ENCODE measurements at regions not wholly inside any gene's neighbourhood (a gene's known extent, or its start where the extent isn't known, plus 50 kb on each side); places are given as distances from the start of the nearest gene placed in this dataset.

DNA sequence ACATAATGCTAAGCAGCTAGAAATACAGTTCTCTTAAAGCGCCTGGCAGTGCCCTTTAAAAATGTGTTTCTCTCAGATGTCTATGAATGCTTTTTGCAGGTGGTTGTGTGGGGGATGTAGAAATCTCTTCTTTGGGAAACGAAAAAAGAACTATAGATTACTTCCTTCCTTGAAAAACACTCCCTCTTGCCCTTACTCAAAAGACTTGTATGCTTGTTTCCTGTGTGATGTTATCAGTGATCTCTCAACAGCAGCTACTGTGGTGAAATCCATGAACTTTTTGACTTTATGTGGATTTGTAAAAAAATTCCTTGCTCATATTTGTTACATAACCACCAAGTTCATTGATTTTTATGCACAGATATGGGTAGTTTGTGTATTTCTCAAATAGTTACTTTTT, 916.5 kb downstream of the QKI start:
- no peak overlapping the region for H3K4me3 ChIP-seq (ENCODE audit: low read length in 2 of 2)
- no peak overlapping the region for H3K9ac ChIP-seq (ENCODE audit: low read length in 2 of 2)
- no peaks in the 10 kb centered on the region for H3K27me3 ChIP-seq (ENCODE audit: control insufficient read depth in 1 of 2, insufficient read depth in 2 of 2, low read length in 2 of 2)
- no peaks in the 10 kb centered on the region for H3K4me1 ChIP-seq (ENCODE audit: control insufficient read depth, insufficient read depth, low read length)
- H3K36me3 ChIP-seq (ENCODE audit: control insufficient read depth in 2 of 2, insufficient read depth in 2 of 2, low read length in 2 of 2) = no peaks in the 10 kb centered on the region
- no peak overlapping the region for H3K27ac ChIP-seq (ENCODE audit: low read length)
- no peaks in the 10 kb centered on the region for H3K9me3 ChIP-seq (ENCODE audit: control insufficient read depth in 2 of 2, low read length in 2 of 2)

DNA sequence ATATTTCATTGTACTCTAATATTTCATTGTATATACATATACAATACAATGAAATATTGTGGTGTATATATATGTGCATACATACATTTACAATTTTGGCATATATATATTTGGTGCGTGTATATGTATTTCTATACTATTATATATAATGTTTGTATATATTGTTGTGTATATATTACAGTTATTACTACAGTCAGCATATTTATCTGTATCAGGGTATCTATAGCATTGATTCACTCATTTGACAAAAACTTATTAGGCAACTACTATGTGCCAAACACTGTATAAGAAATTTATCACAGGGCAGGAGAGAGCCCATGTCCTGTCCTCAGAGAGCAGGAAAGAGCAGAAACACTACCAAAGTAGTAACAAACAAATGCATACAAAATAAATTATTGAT, 910.6 kb downstream of the QKI start:
- Histone ChIP-seq H3K9ac (ENCODE audit: low read length in 2 of 2) (no peak overlapping the region), H3K36me3 (ENCODE audit: control insufficient read depth in 2 of 2, insufficient read depth in 2 of 2, low read length in 2 of 2) (no peaks in the 10 kb centered on the region), H3K4me3 (ENCODE audit: low read length in 2 of 2) (no peak overlapping the region), H3K4me1 (ENCODE audit: control insufficient read depth, insufficient read depth, low read length) (no peaks in the 10 kb centered on the region), H3K27ac (ENCODE audit: low read length) (no peak overlapping the region), H3K27me3 (ENCODE audit: control insufficient read depth in 1 of 2, insufficient read depth in 2 of 2, low read length in 2 of 2) (no peaks in the 10 kb centered on the region), H3K9me3 (ENCODE audit: control insufficient read depth in 2 of 2, low read length in 2 of 2) (no peaks in the 10 kb centered on the region)

- Histone ChIP-seq H3K4me1 (ENCODE audit: control insufficient read depth, insufficient read depth, low read length) (no peaks in the 10 kb centered on the region), H3K27me3 (ENCODE audit: control insufficient read depth in 1 of 2, insufficient read depth in 2 of 2, low read length in 2 of 2) (no peaks in the 10 kb centered on the region), H3K9ac (ENCODE audit: low read length in 2 of 2) (no peak overlapping the region), H3K4me3 (ENCODE audit: low read length in 2 of 2) (no peak overlapping the region), H3K27ac (ENCODE audit: low read length) (no peak overlapping the region), H3K9me3 (ENCODE audit: control insufficient read depth in 2 of 2, low read length in 2 of 2) (no peaks in the 10 kb centered on the region), H3K36me3 (ENCODE audit: control insufficient read depth in 2 of 2, insufficient read depth in 2 of 2, low read length in 2 of 2) (no peaks in the 10 kb centered on the region)
These were observed 908.0 kb downstream of the QKI start for GRCh38 chr6:164322533-164322932.

GRCh38 chr6:164321297-164321696, 906.8 kb downstream of the QKI start:
- Histone ChIP-seq H3K27me3 (ENCODE audit: control insufficient read depth in 1 of 2, insufficient read depth in 2 of 2, low read length in 2 of 2) (no peaks in the 10 kb centered on the region), H3K27ac (ENCODE audit: low read length) (no peak overlapping the region), H3K36me3 (ENCODE audit: control insufficient read depth in 2 of 2, insufficient read depth in 2 of 2, low read length in 2 of 2) (no peaks in the 10 kb centered on the region), H3K9me3 (ENCODE audit: control insufficient read depth in 2 of 2, low read length in 2 of 2) (no peaks in the 10 kb centered on the region), H3K4me1 (ENCODE audit: control insufficient read depth, insufficient read depth, low read length) (no peaks in the 10 kb centered on the region), H3K4me3 (ENCODE audit: low read length in 2 of 2) (no peak overlapping the region), H3K9ac (ENCODE audit: low read length in 2 of 2) (no peak overlapping the region)

DNA sequence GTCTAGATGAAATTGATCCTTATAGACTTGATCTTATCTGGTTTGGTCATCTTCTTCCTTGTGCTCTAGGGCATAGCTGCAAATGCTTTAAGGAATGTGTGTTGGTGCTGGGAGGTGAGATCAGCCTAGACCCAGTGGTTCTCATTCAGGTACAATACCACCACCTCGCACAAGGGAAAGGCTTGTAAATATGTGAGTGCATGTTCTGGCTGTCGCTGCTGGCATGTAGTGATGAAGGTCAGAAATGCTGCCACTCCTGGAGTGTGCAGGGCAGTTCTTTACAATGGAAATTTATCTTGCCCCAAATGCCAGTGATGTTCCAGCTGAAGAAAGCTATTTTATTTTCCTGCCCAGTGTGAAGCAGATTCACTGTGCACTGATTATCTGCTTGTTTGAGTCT, 900.9 kb downstream of the QKI start:
- H3K9ac ChIP-seq (ENCODE audit: low read length in 2 of 2) = no peak overlapping the region
- H3K4me3 ChIP-seq (ENCODE audit: low read length in 2 of 2) = no peak overlapping the region
- no peaks in the 10 kb centered on the region for H3K36me3 ChIP-seq (ENCODE audit: control insufficient read depth in 2 of 2, insufficient read depth in 2 of 2, low read length in 2 of 2)
- no peaks in the 10 kb centered on the region for H3K4me1 ChIP-seq (ENCODE audit: control insufficient read depth, insufficient read depth, low read length)
- no peaks in the 10 kb centered on the region for H3K9me3 ChIP-seq (ENCODE audit: control insufficient read depth in 2 of 2, low read length in 2 of 2)
- no peak overlapping the region for H3K27ac ChIP-seq (ENCODE audit: low read length)
- no peaks in the 10 kb centered on the region for H3K27me3 ChIP-seq (ENCODE audit: control insufficient read depth in 1 of 2, insufficient read depth in 2 of 2, low read length in 2 of 2)

DNA sequence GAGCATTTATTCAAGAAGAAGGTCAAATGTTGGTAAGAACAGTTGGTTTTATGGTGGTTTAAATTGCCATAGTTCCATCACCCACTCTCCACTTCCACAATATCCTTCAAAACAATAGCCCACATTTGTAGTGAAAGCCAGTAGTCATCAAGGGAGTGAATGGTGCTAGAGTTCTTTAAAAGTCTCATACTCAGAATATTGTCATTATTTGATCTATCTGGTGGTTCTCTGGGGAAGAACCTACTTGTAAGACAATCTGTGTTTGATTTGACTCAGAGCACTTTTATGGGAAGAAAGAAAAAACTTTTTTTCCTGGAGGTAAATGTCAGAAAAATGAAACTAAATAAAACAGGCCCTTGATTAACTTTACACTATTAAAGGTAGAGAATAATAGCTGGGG, 893.8 kb downstream of the QKI start:
- Histone ChIP-seq H3K27ac (ENCODE audit: low read length) (no peak overlapping the region), H3K9ac (ENCODE audit: low read length in 2 of 2) (no peak overlapping the region), H3K4me3 (ENCODE audit: low read length in 2 of 2) (no peak overlapping the region), H3K4me1 (ENCODE audit: control insufficient read depth, insufficient read depth, low read length) (no peaks in the 10 kb centered on the region), H3K27me3 (ENCODE audit: control insufficient read depth in 1 of 2, insufficient read depth in 2 of 2, low read length in 2 of 2) (no peaks in the 10 kb centered on the region), H3K9me3 (ENCODE audit: control insufficient read depth in 2 of 2, low read length in 2 of 2) (no peaks in the 10 kb centered on the region), H3K36me3 (ENCODE audit: control insufficient read depth in 2 of 2, insufficient read depth in 2 of 2, low read length in 2 of 2) (no peaks in the 10 kb centered on the region)

- H3K36me3 ChIP-seq (ENCODE audit: control insufficient read depth in 2 of 2, insufficient read depth in 2 of 2, low read length in 2 of 2) = no peaks in the 10 kb centered on the region
These were observed 888.8 kb downstream of the QKI start for GRCh38 chr6:164303102-164303964.

DNA sequence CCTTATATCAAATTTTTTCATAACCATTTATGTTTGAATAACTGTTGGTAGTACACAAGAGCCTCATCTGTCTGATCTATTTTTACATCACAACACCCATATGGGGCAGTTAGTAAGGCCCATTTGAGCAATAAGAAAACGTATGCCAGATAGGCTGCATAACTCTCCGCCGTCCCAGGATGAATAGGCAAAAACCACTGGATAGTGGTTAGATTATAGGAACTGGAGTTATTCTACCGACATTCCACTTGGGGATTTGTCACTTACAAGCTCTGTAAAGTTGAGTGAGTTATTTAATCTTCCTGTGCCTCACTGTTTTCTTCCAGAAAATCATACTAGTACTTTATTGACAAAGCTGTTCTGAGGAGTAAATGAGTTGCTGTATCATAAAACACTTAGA, 881.9 kb downstream of the QKI start:
- no peak overlapping the region for H3K27ac ChIP-seq (ENCODE audit: low read length)
- no peak overlapping the region for H3K9ac ChIP-seq (ENCODE audit: low read length in 2 of 2)
- H3K36me3 ChIP-seq (ENCODE audit: control insufficient read depth in 2 of 2, insufficient read depth in 2 of 2, low read length in 2 of 2) = no peaks in the 10 kb centered on the region
- no peak overlapping the region for H3K4me3 ChIP-seq (ENCODE audit: low read length in 2 of 2)
- H3K4me1 ChIP-seq (ENCODE audit: control insufficient read depth, insufficient read depth, low read length) = no peaks in the 10 kb centered on the region
- peaks cover 3 to 4% of the 10 kb centered on the region in 2 donors for H3K9me3 ChIP-seq (ENCODE audit: control insufficient read depth in 2 of 2, low read length in 2 of 2)
- no peaks in the 10 kb centered on the region for H3K27me3 ChIP-seq (ENCODE audit: control insufficient read depth in 1 of 2, insufficient read depth in 2 of 2, low read length in 2 of 2)

More at GRCh38 chr6:164303102-164303964, 888.8 kb downstream of the QKI start:
- no peak overlapping the region for H3K27ac ChIP-seq (ENCODE audit: low read length)
- no peak overlapping the region for H3K4me3 ChIP-seq (ENCODE audit: low read length in 2 of 2)
- no peaks in the 10 kb centered on the region for H3K9me3 ChIP-seq (ENCODE audit: control insufficient read depth in 2 of 2, low read length in 2 of 2)
- H3K4me1 ChIP-seq (ENCODE audit: control insufficient read depth, insufficient read depth, low read length) = no peaks in the 10 kb centered on the region
- H3K27me3 ChIP-seq (ENCODE audit: control insufficient read depth in 1 of 2, insufficient read depth in 2 of 2, low read length in 2 of 2) = no peaks in the 10 kb centered on the region
- no peak overlapping the region for H3K9ac ChIP-seq (ENCODE audit: low read length in 2 of 2)

DNA sequence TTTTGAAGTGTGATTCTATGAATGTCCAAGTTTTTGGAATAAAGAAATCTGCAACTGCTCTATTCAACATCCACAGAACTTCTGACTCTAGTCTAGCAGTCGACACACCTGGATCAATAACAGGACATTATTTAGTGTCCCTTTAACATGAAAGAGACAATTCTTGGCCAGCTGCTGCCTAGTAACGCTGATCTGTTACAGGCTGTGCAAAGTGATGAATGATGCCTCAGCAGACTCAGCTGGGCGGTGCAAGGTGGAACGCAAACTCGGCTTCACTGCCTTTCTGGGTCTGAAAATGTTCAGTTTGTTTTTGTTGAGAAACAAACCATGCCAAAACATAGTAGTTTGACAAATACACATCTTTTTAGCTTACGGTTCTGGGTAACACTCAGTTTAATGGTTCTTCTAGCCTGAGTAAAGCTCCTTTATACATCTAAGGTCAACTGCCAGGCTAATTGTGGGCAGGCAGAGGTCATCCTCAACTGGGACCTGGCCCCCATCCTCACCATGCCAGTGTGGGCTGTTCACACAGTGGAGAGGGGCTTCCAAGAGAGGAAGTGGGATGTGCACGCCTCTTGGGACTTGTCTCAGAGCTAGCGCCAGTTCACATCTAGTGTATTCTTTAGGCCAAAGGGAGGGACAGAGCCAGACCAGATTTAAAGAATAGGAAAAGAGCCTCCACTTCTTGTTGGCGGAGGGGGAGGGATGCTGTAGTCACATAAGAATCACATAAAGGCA, 879.7 kb downstream of the QKI start:
- Histone ChIP-seq H3K4me3 (ENCODE audit: low read length in 2 of 2) (no peak overlapping the region), H3K27ac (ENCODE audit: low read length) (no peak overlapping the region), H3K27me3 (ENCODE audit: control insufficient read depth in 1 of 2, insufficient read depth in 2 of 2, low read length in 2 of 2) (no peaks in the 10 kb centered on the region), H3K9ac (ENCODE audit: low read length in 2 of 2) (no peak overlapping the region), H3K36me3 (ENCODE audit: control insufficient read depth in 2 of 2, insufficient read depth in 2 of 2, low read length in 2 of 2) (no peaks in the 10 kb centered on the region), H3K4me1 (ENCODE audit: control insufficient read depth, insufficient read depth, low read length) (no peaks in the 10 kb centered on the region), H3K9me3 (ENCODE audit: control insufficient read depth in 2 of 2, low read length in 2 of 2) (peaks cover 4 to 10% of the 10 kb centered on the region in 2 donors)

- peaks cover 4 to 10% of the 10 kb centered on the region in 2 donors for H3K9me3 ChIP-seq (ENCODE audit: control insufficient read depth in 2 of 2, low read length in 2 of 2)
- no peaks in the 10 kb centered on the region for H3K36me3 ChIP-seq (ENCODE audit: control insufficient read depth in 2 of 2, insufficient read depth in 2 of 2, low read length in 2 of 2)
- H3K27me3 ChIP-seq (ENCODE audit: control insufficient read depth in 1 of 2, insufficient read depth in 2 of 2, low read length in 2 of 2) = no peaks in the 10 kb centered on the region
- H3K9ac ChIP-seq (ENCODE audit: low read length in 2 of 2) = no peak overlapping the region
- no peak overlapping the region for H3K27ac ChIP-seq (ENCODE audit: low read length)
- H3K4me3 ChIP-seq (ENCODE audit: low read length in 2 of 2) = no peak overlapping the region
- no peaks in the 10 kb centered on the region for H3K4me1 ChIP-seq (ENCODE audit: control insufficient read depth, insufficient read depth, low read length)
These were observed 876.7 kb downstream of the QKI start for GRCh38 chr6:164291224-164291623.

DNA sequence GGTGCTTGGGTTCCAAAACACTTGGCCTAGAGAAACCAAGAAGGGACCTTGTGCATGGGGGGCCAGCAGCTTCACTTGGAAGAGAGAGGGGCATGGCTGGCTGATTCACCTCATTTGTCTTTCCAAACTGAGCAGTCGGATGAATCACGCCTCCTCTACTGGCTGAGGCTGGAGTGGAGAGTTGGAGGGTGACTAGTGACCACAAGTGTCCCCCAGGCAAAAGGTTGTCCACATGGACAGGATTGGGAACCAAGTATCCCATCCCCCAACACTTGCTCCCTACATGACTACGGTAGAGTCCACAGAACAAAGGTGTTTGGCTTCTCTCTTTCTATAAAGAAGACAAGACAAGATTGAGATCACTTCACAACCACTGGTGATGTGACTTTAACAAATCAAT, 875.6 kb downstream of the QKI start:
- H3K9me3 ChIP-seq (ENCODE audit: control insufficient read depth in 2 of 2, low read length in 2 of 2) = peaks cover 4 to 10% of the 10 kb centered on the region in 2 donors
- no peak overlapping the region for H3K27ac ChIP-seq (ENCODE audit: low read length)
- no peaks in the 10 kb centered on the region for H3K4me1 ChIP-seq (ENCODE audit: control insufficient read depth, insufficient read depth, low read length)
- H3K4me3 ChIP-seq (ENCODE audit: low read length in 2 of 2) = no peak overlapping the region
- no peaks in the 10 kb centered on the region for H3K36me3 ChIP-seq (ENCODE audit: control insufficient read depth in 2 of 2, insufficient read depth in 2 of 2, low read length in 2 of 2)
- H3K27me3 ChIP-seq (ENCODE audit: control insufficient read depth in 1 of 2, insufficient read depth in 2 of 2, low read length in 2 of 2) = no peaks in the 10 kb centered on the region
- H3K9ac ChIP-seq (ENCODE audit: low read length in 2 of 2) = no peak overlapping the region

Measured in stomach smooth muscle (tissue), 2 donors.